Sigmoid colon (tissue), 6 donors: ENCODE measurements at regions not wholly inside any gene's neighbourhood (a gene's known extent, or its start where the extent isn't known, plus 50 kb on each side); places are given as distances from the start of the nearest gene placed in this dataset.

Experiments used
- DNase-seq: peaks from one replicate; pipeline ENCODE4 v3.0.0-alpha.2; 2019
- H3K27ac ChIP-seq, 4 donors: fragments of 200-600 bp; sonication (generic); one replicate each; pipeline ENCODE4 v1.5.1; 2016 to 2019; ENCODE audit warnings: mild to moderate bottlenecking in 1 of 4
- H3K27me3 ChIP-seq, 3 donors: fragments of 200-600 bp; sonication (generic); one replicate each; pipeline ENCODE4 v1.5.1; 2019; ENCODE audit warnings: mild to moderate bottlenecking in 1 of 3
- H3K36me3 ChIP-seq, 4 donors: fragments of 200-600 bp; sonication (generic); one replicate each; pipeline ENCODE4 v1.5.1; 2016 to 2019
- H3K4me1 ChIP-seq, 4 donors: fragments of 200-600 bp; sonication (generic); one replicate each; pipeline ENCODE4 v1.5.1; 2017 to 2019
- H3K4me3 ChIP-seq, 4 donors: fragments of 200-600 bp; sonication (generic); one replicate each; pipeline ENCODE4 v1.5.1; 2017 to 2019; ENCODE audit warnings: mild to moderate bottlenecking in 2 of 4, moderate library complexity in 1 of 4
- H3K9me3 ChIP-seq, 4 donors: fragments of 200-600 bp in 3 of 4; sonication (generic) in 3 of 4; one replicate each; pipeline versions ENCODE4 v1.5.1 to v1.6.1; 2013 to 2019
- CTCF ChIP-seq, 4 experiments: fragments of 450-650 bp in 3 of 4; fragments of 200-600 bp in 1 of 4; IDR thresholded peaks; one replicate each; pipeline ENCODE4 v1.5.1; 2016 to 2019; ENCODE audit warnings: antibody characterized with exemption in 4 of 4, mild to moderate bottlenecking in 3 of 4, moderate library complexity in 2 of 4
- EP300 ChIP-seq, 4 donors: sonication (generic); formaldehyde crosslinking; IDR thresholded peaks; one replicate each; pipeline ENCODE4 v1.6.1; 2017; ENCODE audit warnings: antibody characterized with exemption in 4 of 4
- POLR2A ChIP-seq, 2 donors: fragments of 450-650 bp; IDR thresholded peaks; one replicate each; pipeline ENCODE4 v1.6.1; 2016; ENCODE audit warnings: antibody characterized with exemption in 2 of 2, mild to moderate bottlenecking in 2 of 2, moderate library complexity in 2 of 2
- POLR2AphosphoS5 ChIP-seq, 4 donors: sonication (generic); formaldehyde crosslinking; IDR thresholded peaks; one replicate each; pipeline ENCODE4 v1.6.1; 2017; ENCODE audit warnings: antibody characterized with exemption in 4 of 4
- WGBS, 2 donors: extraction: QIAGEN DNeasy Blood & Tissue Kit; methylation state at CpG; one replicate each; pipeline ENCODE4 v1.1.7; 2013; 5-methylcytosine and 5-hydroxymethylcytosine counted together
- intact Hi-C: fragments of 100-400 bp; cut with DNase I; formaldehyde crosslinking; loops from one replicate; pipeline ENCODE4 v1.15.1; 2023
- donor health status: healthy with polysubstance abuse.
- donor health status: healthy.

- H3K27ac ChIP-seq, result peak overlapping the region in 3 of 4 donors; percentile 68 to 86 (median 70)
- WGBS, 2 donors, result 72 to 80% methylated on average over 16 of the region's 16 CpGs
- intact Hi-C loops, result no loop called here
Observed at GRCh38 chr4:26217961-26218676, 102.7 kb upstream of the RBPJ start.

GRCh38 chr4:26218677-26219605 lies 101.9 kb upstream of the RBPJ start:
- no peak for DNase-seq
- Histone ChIP-seq H3K4me3 (no peak overlapping the region), H3K9me3 (no peaks in the 10 kb centered on the region), H3K4me1 (peaks cover 0 to 25% (median 14%) of the 10 kb centered on the region in 4 donors), H3K27me3 (no peaks in the 10 kb centered on the region), H3K36me3 (no peaks in the 10 kb centered on the region), H3K27ac (peak overlapping the region in 3 of 4 donors; percentile 68 to 86 (median 70))
- WGBS, 2 donors, result 56 to 64% methylated on average over 12 of the region's 12 CpGs
- intact Hi-C loops, result no loop called here
- TF ChIP-seq CTCF (IDR thresholded peaks at IDR 0.05) (no peak), POLR2A (IDR thresholded peaks at IDR 0.05) (no peak), POLR2AphosphoS5 (IDR thresholded peaks at IDR 0.05) (peak in 1 of 4 donors; percentile 52)

More at GRCh38 chr4:26217961-26218676, 102.7 kb upstream of the RBPJ start:
- TF ChIP-seq CTCF (IDR thresholded peaks at IDR 0.05), result no peak
- TF ChIP-seq POLR2AphosphoS5 (IDR thresholded peaks at IDR 0.05), result peak in 2 of 4 donors; percentile 9 to 21
- TF ChIP-seq EP300 (IDR thresholded peaks at IDR 0.05), result peak in 1 of 4 donors; percentile 3
- no peaks in the 10 kb centered on the region for H3K9me3 ChIP-seq
- H3K27me3 ChIP-seq, result no peaks in the 10 kb centered on the region
- H3K36me3 ChIP-seq, result no peaks in the 10 kb centered on the region
- DNase-seq, result no peak
- no peak overlapping the region for H3K4me3 ChIP-seq
- H3K4me1 ChIP-seq, result peaks cover 0 to 25% (median 14%) of the 10 kb centered on the region in 4 donors

GRCh38 chr4:26220696-26221095 lies 100.1 kb upstream of the RBPJ start:
- no peak for DNase-seq
- H3K36me3 ChIP-seq, result no peaks in the 10 kb centered on the region
- intact Hi-C loops, result no loop called here
- peaks cover 0 to 25% (median 14%) of the 10 kb centered on the region in 4 donors for H3K4me1 ChIP-seq
- no peak for TF ChIP-seq POLR2A (IDR thresholded peaks at IDR 0.05)
- TF ChIP-seq CTCF (IDR thresholded peaks at IDR 0.05), result no peak
- no peak for TF ChIP-seq EP300 (IDR thresholded peaks at IDR 0.05)
- TF ChIP-seq POLR2AphosphoS5 (IDR thresholded peaks at IDR 0.05), result no peak
- H3K27me3 ChIP-seq, result no peaks in the 10 kb centered on the region
- no peak overlapping the region for H3K27ac ChIP-seq
- H3K9me3 ChIP-seq, result no peaks in the 10 kb centered on the region
- 86 to 90% methylated on average over 4 of the region's 4 CpGs for WGBS, 2 donors
- no peak overlapping the region for H3K4me3 ChIP-seq

GRCh38 chr4:26223155-26223554 lies 97.7 kb upstream of the RBPJ start:
- no peaks in the 10 kb centered on the region for H3K9me3 ChIP-seq
- peaks cover 0 to 12% (median 8%) of the 10 kb centered on the region in 4 donors for H3K4me1 ChIP-seq
- H3K36me3 ChIP-seq, result no peaks in the 10 kb centered on the region
- intact Hi-C loops, result no loop called here
- no peak for DNase-seq
- no peak overlapping the region for H3K27ac ChIP-seq
- H3K4me3 ChIP-seq, result no peak overlapping the region
- WGBS, 2 donors, result 93 to 96% methylated on average over 2 of the region's 2 CpGs
- TF ChIP-seq POLR2A (IDR thresholded peaks at IDR 0.05), result no peak
- TF ChIP-seq CTCF (IDR thresholded peaks at IDR 0.05), result no peak
- TF ChIP-seq POLR2AphosphoS5 (IDR thresholded peaks at IDR 0.05), result no peak
- TF ChIP-seq EP300 (IDR thresholded peaks at IDR 0.05), result no peak
- no peaks in the 10 kb centered on the region for H3K27me3 ChIP-seq
